ENCODE measurements at regions not wholly inside any gene's neighbourhood (a gene's known extent, or its start where the extent isn't known, plus 50 kb on each side); places are given as distances from the start of the nearest gene placed in this dataset.

DNA sequence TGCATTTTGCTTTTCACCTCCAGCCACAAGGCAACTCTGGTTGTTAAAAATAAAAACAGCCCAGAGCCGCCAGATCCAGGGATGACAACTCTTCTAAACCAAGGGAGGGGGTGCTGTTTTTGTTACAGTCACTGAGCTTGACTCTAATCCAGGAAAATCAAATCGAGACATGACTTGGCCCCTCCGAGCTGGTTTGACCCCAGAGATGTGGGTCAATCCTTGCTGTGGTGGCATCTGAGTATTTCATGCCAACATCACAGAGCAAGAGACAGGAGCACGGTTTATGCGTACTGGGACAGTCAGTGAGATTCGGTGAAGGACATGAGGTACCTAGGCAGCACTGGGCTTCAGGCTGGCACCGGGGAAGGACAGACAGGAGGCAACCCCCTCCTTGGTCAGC lies 88.8 kb upstream of the ZMIZ1 start:
- Histone ChIP-seq H3K27ac (ENCODE audit: low read length) (no peak overlapping the region), H3K27me3 (ENCODE audit: low read depth, low read length) (no peaks in the 10 kb centered on the region), H3K4me3 (ENCODE audit: low read depth in 1 of 2, low read length in 2 of 2) (no peak overlapping the region), H3K36me3 (ENCODE audit: control insufficient read depth in 1 of 2, insufficient read depth in 2 of 2, low read length in 2 of 2) (no peaks in the 10 kb centered on the region), H3K4me1 (ENCODE audit: control insufficient read depth in 1 of 2, insufficient read depth in 2 of 2, low read length in 2 of 2) (peaks cover 2 to 14% of the 10 kb centered on the region in 2 donors), H3K9me3 (ENCODE audit: control insufficient read depth in 1 of 2, low read length in 2 of 2) (no peaks in the 10 kb centered on the region)

DNA sequence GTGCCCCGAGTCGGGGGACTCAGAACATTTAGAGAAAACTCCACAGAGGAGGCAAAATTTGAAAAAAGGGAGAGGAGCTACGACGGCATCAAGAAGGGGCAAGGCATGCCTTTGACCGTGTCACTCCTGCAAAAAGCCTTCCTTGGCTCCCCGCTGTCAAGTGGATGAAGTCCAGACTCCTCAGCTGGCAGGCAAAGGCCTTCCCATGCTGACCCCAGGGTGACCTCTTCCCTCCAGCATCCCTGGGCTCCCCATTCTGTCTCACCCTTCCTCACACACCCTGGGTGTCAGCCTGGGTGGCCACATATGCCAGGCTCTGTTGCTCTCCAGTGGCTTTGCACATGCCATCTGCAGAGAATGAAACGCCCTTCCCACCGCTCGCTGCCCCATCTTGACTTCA lies 88.4 kb upstream of the ZMIZ1 start:
- H3K36me3 ChIP-seq (ENCODE audit: control insufficient read depth in 1 of 2, insufficient read depth in 2 of 2, low read length in 2 of 2) = no peaks in the 10 kb centered on the region
- H3K27ac ChIP-seq (ENCODE audit: low read length) = no peak overlapping the region
- H3K9me3 ChIP-seq (ENCODE audit: control insufficient read depth in 1 of 2, low read length in 2 of 2) = no peaks in the 10 kb centered on the region
- no peak overlapping the region for H3K4me3 ChIP-seq (ENCODE audit: low read depth in 1 of 2, low read length in 2 of 2)
- no peaks in the 10 kb centered on the region for H3K27me3 ChIP-seq (ENCODE audit: low read depth, low read length)
- peaks cover 0 to 13% of the 10 kb centered on the region in 2 donors for H3K4me1 ChIP-seq (ENCODE audit: control insufficient read depth in 1 of 2, insufficient read depth in 2 of 2, low read length in 2 of 2)

DNA sequence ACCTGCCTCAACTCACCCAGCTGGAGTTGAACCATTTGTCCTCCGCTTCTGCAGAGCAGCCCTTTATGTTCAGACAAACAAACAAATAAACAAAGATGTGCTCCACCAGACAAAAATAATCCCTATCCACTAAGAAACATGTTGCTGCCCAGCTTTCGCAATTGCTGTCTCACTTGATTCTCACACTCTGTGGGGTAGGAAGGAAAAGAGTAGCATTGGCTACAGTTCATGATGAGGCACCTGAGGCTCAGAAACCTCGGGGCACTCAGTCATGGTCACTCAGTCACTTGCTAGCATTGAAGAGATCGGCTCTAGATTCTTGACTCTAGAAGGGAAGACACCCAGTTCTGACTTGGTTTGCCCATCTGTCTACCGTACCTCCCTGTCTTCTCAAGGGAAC lies 88.0 kb upstream of the ZMIZ1 start:
- Histone ChIP-seq H3K9me3 (ENCODE audit: control insufficient read depth in 1 of 2, low read length in 2 of 2) (no peaks in the 10 kb centered on the region), H3K4me1 (ENCODE audit: control insufficient read depth in 1 of 2, insufficient read depth in 2 of 2, low read length in 2 of 2) (peaks cover 0 to 13% of the 10 kb centered on the region in 2 donors)

DNA sequence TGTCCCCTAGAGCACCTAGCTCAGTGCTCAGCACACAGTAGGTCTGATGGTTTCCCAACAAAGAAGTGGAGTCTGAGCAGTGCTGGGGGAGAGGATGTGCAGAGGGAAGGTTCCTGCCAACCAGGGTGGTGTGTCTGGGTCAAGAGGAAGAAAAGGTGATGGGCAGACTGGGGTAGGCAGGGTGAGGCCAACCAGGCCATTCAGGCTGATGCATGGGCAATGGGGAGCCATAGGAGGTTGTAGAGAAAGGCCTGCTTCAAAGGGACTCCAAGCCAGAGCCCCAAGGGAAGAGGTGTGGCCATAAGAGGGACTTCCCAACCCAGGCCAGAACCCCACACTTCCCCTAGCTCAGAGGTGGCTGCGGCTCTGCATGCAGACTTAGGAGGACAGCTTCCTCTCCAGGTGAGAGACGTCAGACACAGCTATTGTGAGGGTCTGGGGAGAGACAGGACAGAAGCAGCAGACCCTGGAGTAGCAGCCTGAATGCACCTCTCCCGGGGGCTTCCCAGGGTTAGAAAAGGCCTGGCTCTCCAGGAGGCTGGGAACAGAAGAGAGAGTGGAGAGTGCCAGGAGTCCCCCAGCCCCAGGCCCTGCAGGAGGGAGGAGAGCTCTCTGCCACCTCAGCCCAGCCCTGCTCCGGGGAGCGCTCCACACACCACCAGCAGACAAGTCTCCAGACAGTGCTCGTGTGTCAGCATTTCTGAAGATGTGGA lies 87.4 kb upstream of the ZMIZ1 start:
- Histone ChIP-seq H3K4me1 (ENCODE audit: control insufficient read depth in 1 of 2, insufficient read depth in 2 of 2, low read length in 2 of 2) (peaks cover 0 to 13% of the 10 kb centered on the region in 2 donors), H3K27me3 (ENCODE audit: low read depth, low read length) (no peaks in the 10 kb centered on the region), H3K36me3 (ENCODE audit: control insufficient read depth in 1 of 2, insufficient read depth in 2 of 2, low read length in 2 of 2) (no peaks in the 10 kb centered on the region), H3K27ac (ENCODE audit: low read length) (no peak overlapping the region), H3K9me3 (ENCODE audit: control insufficient read depth in 1 of 2, low read length in 2 of 2) (no peaks in the 10 kb centered on the region), H3K4me3 (ENCODE audit: low read depth in 1 of 2, low read length in 2 of 2) (no peak overlapping the region)

More for the DNA sequence above, 88.0 kb upstream of the ZMIZ1 start:
- Histone ChIP-seq H3K36me3 (ENCODE audit: control insufficient read depth in 1 of 2, insufficient read depth in 2 of 2, low read length in 2 of 2) (no peaks in the 10 kb centered on the region), H3K27me3 (ENCODE audit: low read depth, low read length) (no peaks in the 10 kb centered on the region), H3K27ac (ENCODE audit: low read length) (no peak overlapping the region), H3K4me3 (ENCODE audit: low read depth in 1 of 2, low read length in 2 of 2) (no peak overlapping the region)

DNA sequence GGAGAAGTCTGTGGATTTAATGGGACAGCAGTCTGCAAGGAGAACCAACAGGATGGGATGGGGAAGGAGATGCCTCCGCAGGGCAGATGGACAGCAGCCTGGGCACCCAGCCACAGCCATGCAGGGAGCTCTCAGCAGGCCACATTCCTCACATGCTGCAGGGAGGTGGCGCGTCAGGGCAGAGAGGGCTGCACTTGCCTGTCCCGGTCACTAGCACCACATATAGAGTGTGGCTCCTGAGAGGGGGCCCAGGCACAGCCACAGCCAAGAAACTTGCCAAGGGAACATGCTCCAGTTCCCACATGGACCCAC lies 86.8 kb upstream of the ZMIZ1 start:
- no peaks in the 10 kb centered on the region for H3K27me3 ChIP-seq (ENCODE audit: low read depth, low read length)
- peaks cover 0 to 13% of the 10 kb centered on the region in 2 donors for H3K4me1 ChIP-seq (ENCODE audit: control insufficient read depth in 1 of 2, insufficient read depth in 2 of 2, low read length in 2 of 2)
- no peaks in the 10 kb centered on the region for H3K36me3 ChIP-seq (ENCODE audit: control insufficient read depth in 1 of 2, insufficient read depth in 2 of 2, low read length in 2 of 2)
- no peak overlapping the region for H3K4me3 ChIP-seq (ENCODE audit: low read depth in 1 of 2, low read length in 2 of 2)
- no peak overlapping the region for H3K27ac ChIP-seq (ENCODE audit: low read length)
- no peaks in the 10 kb centered on the region for H3K9me3 ChIP-seq (ENCODE audit: control insufficient read depth in 1 of 2, low read length in 2 of 2)

DNA sequence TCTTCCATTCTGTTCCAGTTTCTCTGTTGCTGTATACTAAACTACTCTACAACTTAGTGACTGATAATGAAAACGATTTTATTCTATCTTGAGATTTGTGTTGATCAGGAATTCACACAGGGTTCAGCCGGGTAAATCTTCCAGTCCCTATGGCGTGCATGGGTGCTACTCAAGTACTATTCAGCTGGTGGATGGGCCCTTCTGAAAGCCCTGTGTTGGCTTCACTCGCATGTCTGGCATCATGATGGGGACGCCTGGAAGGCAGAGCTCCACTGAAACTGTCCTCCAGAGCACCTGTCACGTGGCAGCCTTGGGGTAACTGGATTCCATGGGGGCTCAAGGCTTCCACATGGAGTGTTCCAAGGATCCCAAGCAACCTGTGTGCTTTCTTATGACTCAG lies 86.0 kb upstream of the ZMIZ1 start:
- Histone ChIP-seq H3K36me3 (ENCODE audit: control insufficient read depth in 1 of 2, insufficient read depth in 2 of 2, low read length in 2 of 2) (no peaks in the 10 kb centered on the region), H3K9me3 (ENCODE audit: control insufficient read depth in 1 of 2, low read length in 2 of 2) (no peaks in the 10 kb centered on the region), H3K4me3 (ENCODE audit: low read depth in 1 of 2, low read length in 2 of 2) (no peak overlapping the region), H3K4me1 (ENCODE audit: control insufficient read depth in 1 of 2, insufficient read depth in 2 of 2, low read length in 2 of 2) (peaks cover 0 to 13% of the 10 kb centered on the region in 2 donors), H3K27me3 (ENCODE audit: low read depth, low read length) (no peaks in the 10 kb centered on the region), H3K27ac (ENCODE audit: low read length) (no peak overlapping the region)

DNA sequence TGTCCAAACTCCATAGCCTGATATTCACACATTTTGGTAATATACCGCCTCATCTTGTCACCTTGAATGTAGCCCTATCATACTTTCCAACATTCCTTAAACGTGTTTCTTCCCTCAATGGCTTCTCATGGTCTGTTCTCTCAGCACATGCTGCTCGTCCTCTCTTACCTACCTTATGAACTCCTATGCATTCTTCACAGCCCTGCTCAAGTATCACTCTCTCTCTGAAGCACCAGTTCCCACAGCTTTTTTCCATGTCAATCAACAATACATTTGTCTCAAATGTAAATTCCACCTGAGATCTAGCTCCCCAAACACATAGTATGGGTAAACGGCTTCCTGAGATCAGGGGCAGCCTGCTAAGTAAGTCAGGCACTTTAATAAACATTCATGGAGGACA lies 85.2 kb upstream of the ZMIZ1 start:
- no peaks in the 10 kb centered on the region for H3K36me3 ChIP-seq (ENCODE audit: control insufficient read depth in 1 of 2, insufficient read depth in 2 of 2, low read length in 2 of 2)

DNA sequence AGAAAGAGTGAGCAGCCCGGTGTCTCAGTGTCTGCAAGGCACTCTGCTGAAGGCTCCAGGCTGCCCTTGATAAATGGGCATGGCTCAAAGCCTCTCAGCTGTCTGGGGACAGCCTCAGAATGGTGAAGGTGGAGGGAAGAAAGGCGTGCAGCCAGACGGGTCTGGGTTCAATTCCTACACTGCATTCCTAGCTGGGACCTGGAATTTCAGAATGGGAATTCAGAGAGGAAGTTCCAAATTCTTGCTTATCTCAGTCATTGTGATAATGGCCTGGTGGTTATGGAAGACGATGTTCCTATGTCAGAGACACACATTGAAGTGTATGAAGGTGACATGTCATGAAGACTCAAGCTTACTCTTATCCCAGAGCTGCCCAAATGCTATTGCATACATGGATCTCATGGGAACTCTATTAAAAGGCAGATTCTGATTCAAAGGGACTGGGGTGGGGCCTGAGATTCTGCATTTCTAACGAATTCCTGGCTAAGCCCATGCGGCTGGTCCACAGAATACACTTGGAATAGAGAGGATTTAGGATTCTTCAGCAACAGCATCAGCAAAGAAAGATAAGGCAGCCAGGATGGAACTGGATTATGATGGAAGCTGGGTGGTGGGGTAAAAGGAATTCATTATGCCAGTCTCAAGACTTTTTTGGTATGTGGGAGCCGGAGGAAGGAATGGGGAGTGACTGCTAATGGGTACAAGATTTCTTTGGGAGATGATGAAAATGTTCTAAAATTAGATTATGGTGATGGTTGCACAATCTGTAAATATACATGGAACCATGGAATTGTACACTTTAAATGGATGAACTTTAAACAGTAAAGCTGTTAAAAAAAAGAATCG lies 82.6 kb upstream of the ZMIZ1 start:
- no peaks in the 10 kb centered on the region for H3K9me3 ChIP-seq (ENCODE audit: control insufficient read depth in 1 of 2, low read length in 2 of 2)
- no peak overlapping the region for H3K27ac ChIP-seq (ENCODE audit: low read length)
- H3K27me3 ChIP-seq (ENCODE audit: low read depth, low read length) = no peaks in the 10 kb centered on the region
- no peaks in the 10 kb centered on the region for H3K36me3 ChIP-seq (ENCODE audit: control insufficient read depth in 1 of 2, insufficient read depth in 2 of 2, low read length in 2 of 2)
- peaks cover 0 to 5% of the 10 kb centered on the region in 2 donors for H3K4me1 ChIP-seq (ENCODE audit: control insufficient read depth in 1 of 2, insufficient read depth in 2 of 2, low read length in 2 of 2)
- no peak overlapping the region for H3K4me3 ChIP-seq (ENCODE audit: low read depth in 1 of 2, low read length in 2 of 2)

More for the DNA sequence above, 85.2 kb upstream of the ZMIZ1 start:
- no peaks in the 10 kb centered on the region for H3K27me3 ChIP-seq (ENCODE audit: low read depth, low read length)
- H3K9me3 ChIP-seq (ENCODE audit: control insufficient read depth in 1 of 2, low read length in 2 of 2) = no peaks in the 10 kb centered on the region
- peaks cover 0 to 13% of the 10 kb centered on the region in 2 donors for H3K4me1 ChIP-seq (ENCODE audit: control insufficient read depth in 1 of 2, insufficient read depth in 2 of 2, low read length in 2 of 2)
- no peak overlapping the region for H3K4me3 ChIP-seq (ENCODE audit: low read depth in 1 of 2, low read length in 2 of 2)
- H3K27ac ChIP-seq (ENCODE audit: low read length) = no peak overlapping the region

DNA sequence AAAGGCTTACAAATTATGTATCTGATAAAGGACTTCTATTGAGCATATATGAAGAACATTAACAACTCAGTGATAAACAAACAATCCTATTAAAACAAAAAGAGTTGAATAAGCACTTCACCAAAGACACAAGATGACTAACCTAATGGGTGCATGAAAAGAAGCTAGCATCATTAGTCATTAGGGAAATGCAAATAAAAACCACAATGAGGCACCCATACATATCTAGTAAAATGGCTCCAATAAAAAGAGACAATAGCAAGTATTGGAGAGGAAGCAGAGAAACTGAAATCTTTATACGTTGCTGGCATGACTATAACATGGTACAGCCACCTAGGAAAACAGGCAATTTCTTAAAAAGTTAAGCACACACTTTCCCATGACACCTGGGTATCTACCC lies 77.6 kb upstream of the ZMIZ1 start:
- Histone ChIP-seq H3K4me3 (ENCODE audit: low read depth in 1 of 2, low read length in 2 of 2) (no peak overlapping the region), H3K36me3 (ENCODE audit: control insufficient read depth in 1 of 2, insufficient read depth in 2 of 2, low read length in 2 of 2) (no peaks in the 10 kb centered on the region), H3K27me3 (ENCODE audit: low read depth, low read length) (no peaks in the 10 kb centered on the region), H3K9me3 (ENCODE audit: control insufficient read depth in 1 of 2, low read length in 2 of 2) (no peaks in the 10 kb centered on the region), H3K27ac (ENCODE audit: low read length) (no peak overlapping the region), H3K4me1 (ENCODE audit: control insufficient read depth in 1 of 2, insufficient read depth in 2 of 2, low read length in 2 of 2) (no peaks in the 10 kb centered on the region)

DNA sequence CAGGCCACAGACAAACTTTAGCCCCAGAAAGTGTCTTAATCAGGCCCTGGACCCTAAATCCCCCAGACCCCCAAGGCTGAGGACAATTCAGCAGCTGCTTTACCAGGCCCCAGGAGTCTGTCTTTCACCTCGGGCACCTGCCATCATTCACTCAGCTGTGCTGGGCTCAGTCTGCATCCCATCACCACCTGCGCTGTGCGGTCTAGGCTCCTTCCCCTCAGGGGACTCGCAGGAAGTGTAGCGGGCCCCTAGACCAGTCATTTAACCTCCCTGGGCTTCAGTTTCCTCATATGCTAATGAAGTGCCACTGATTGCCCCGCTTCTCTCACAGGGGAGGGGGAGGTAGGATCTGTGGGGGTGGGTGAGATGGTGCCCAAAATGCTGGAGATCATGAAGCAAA lies 76.4 kb upstream of the ZMIZ1 start:
- no peaks in the 10 kb centered on the region for H3K9me3 ChIP-seq (ENCODE audit: control insufficient read depth in 1 of 2, low read length in 2 of 2)
- H3K4me1 ChIP-seq (ENCODE audit: control insufficient read depth in 1 of 2, insufficient read depth in 2 of 2, low read length in 2 of 2) = no peaks in the 10 kb centered on the region
- no peaks in the 10 kb centered on the region for H3K27me3 ChIP-seq (ENCODE audit: low read depth, low read length)
- no peaks in the 10 kb centered on the region for H3K36me3 ChIP-seq (ENCODE audit: control insufficient read depth in 1 of 2, insufficient read depth in 2 of 2, low read length in 2 of 2)
- H3K27ac ChIP-seq (ENCODE audit: low read length) = no peak overlapping the region
- no peak overlapping the region for H3K4me3 ChIP-seq (ENCODE audit: low read depth in 1 of 2, low read length in 2 of 2)

DNA sequence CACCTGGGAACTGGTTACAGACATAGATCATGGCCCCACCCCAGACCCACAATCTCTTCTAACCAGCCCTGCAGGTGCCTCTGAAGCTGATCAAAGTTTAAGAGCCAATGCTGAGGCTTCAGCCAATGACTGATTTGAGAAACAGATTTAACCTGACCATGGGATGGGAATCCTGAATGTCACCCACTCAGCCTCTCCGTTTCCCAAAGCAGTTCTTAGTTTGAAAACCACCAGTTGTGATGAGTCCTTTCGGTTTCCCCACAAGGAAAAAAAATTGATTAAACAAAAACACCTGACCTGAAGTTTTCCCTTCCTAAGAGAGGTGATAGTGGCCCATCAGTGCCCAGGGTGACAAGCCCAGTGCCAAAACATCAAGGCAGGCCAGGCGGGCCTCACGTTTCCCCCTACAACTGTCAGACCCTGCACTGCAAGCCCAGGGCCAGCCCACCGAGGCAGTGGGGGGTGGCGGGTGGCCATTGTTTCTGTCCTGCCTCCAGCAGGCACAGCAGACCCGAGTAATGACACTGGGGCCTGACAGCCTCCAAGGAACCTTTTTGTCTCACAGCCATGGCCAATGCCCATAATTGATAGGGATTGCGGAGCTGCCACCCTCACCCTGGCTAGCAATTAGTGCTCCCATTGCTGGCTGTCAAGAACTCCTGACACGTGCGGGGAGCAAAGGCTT lies 75.4 kb upstream of the ZMIZ1 start:
- H3K27ac ChIP-seq (ENCODE audit: low read length) = no peak overlapping the region
- H3K9me3 ChIP-seq (ENCODE audit: control insufficient read depth in 1 of 2, low read length in 2 of 2) = no peaks in the 10 kb centered on the region
- H3K36me3 ChIP-seq (ENCODE audit: control insufficient read depth in 1 of 2, insufficient read depth in 2 of 2, low read length in 2 of 2) = no peaks in the 10 kb centered on the region
- H3K27me3 ChIP-seq (ENCODE audit: low read depth, low read length) = no peaks in the 10 kb centered on the region
- no peak overlapping the region for H3K4me3 ChIP-seq (ENCODE audit: low read depth in 1 of 2, low read length in 2 of 2)
- H3K4me1 ChIP-seq (ENCODE audit: control insufficient read depth in 1 of 2, insufficient read depth in 2 of 2, low read length in 2 of 2) = no peaks in the 10 kb centered on the region

All from muscle layer of duodenum (tissue), 2 donors.